CD8-positive, alpha-beta memory T cell (primary cell): ENCODE measurements at regions not wholly inside any gene's neighbourhood (a gene's known extent, or its start where the extent isn't known, plus 50 kb on each side); places are given as distances from the start of the nearest gene placed in this dataset.

Source experiments
- CTCF ChIA-PET: fragments of 350-600 bp; sonication (Branson Sonifier 250); formaldehyde crosslinking; loops from one replicate; lab custom pipeline; 2021; ENCODE audit warnings: antibody characterized with exemption; lab: Charles Lee
- POLR2A ChIA-PET: fragments of 350-600 bp; sonication (Branson Sonifier 250); formaldehyde crosslinking; loops from one replicate; lab custom pipeline; 2021; ENCODE audit warnings: antibody characterized with exemption; lab: Charles Lee
- DNase-seq, 5 donors: peaks; one replicate each; pipeline versions ENCODE4 v3.0.0 to v3.0.0-alpha.2; 2020 to 2022; ENCODE audit warnings: mixed read lengths in 1 of 5
- H3K27ac ChIP-seq: one replicate; pipeline ENCODE4 v1.7.0; 2013; ENCODE audit warnings: low read depth, mild to moderate bottlenecking, low read length, moderate library complexity
- H3K27me3 ChIP-seq: 2 replicates; pipeline ENCODE4 v1.7.0; 2013; ENCODE audit warnings: low read length, mild to moderate bottlenecking; ENCODE audit not compliant: insufficient read depth, poor library complexity, severe bottlenecking
- H3K36me3 ChIP-seq: 2 replicates; pipeline ENCODE4 v1.7.0; 2013; ENCODE audit warnings: mild to moderate bottlenecking, low read length, moderate library complexity; ENCODE audit not compliant: insufficient read depth
- H3K4me1 ChIP-seq: 2 replicates; pipeline ENCODE4 v1.7.0; 2013; ENCODE audit warnings: mild to moderate bottlenecking, low read length, moderate library complexity; ENCODE audit not compliant: insufficient read depth
- H3K4me3 ChIP-seq: 2 replicates; pipeline ENCODE4 v1.7.0; 2013; ENCODE audit warnings: mild to moderate bottlenecking, low read length
- H3K9me3 ChIP-seq: 2 replicates; pipeline ENCODE4 v1.7.0; 2013; ENCODE audit warnings: mild to moderate bottlenecking, low read length
- H3K27ac Mint-ChIP-seq, 8 donors: one replicate each; pipeline ENCODE4 v1.8.0; 2020 to 2021; ENCODE audit warnings: mixed read lengths in 8 of 8, mild to moderate bottlenecking in 6 of 8, inconsistent platforms in 3 of 8, moderate library complexity in 3 of 8
- H3K27me3 Mint-ChIP-seq, 2 donors: one replicate each; pipeline ENCODE4 v1.8.0; 2020 to 2021; ENCODE audit warnings: mixed read lengths in 2 of 2, mild to moderate bottlenecking in 1 of 2, moderate library complexity in 1 of 2
- H3K36me3 Mint-ChIP-seq, 3 donors: one replicate each; pipeline ENCODE4 v1.8.0; 2020 to 2021; ENCODE audit warnings: mixed read lengths in 3 of 3, inconsistent platforms in 1 of 3, mild to moderate bottlenecking in 1 of 3
- H3K4me1 Mint-ChIP-seq, 3 donors: one replicate each; pipeline ENCODE4 v1.8.0; 2020 to 2021; ENCODE audit warnings: mixed read lengths in 3 of 3, inconsistent platforms in 1 of 3, mild to moderate bottlenecking in 1 of 3
- H3K4me3 Mint-ChIP-seq, 7 donors: one replicate each; pipeline ENCODE4 v1.8.0; 2020 to 2021; ENCODE audit warnings: mixed read lengths in 7 of 7, mild to moderate bottlenecking in 6 of 7, moderate library complexity in 4 of 7, inconsistent platforms in 2 of 7
- H3K9me3 Mint-ChIP-seq, 5 donors: one replicate each; pipeline ENCODE4 v1.8.0; 2020 to 2022; ENCODE audit warnings: mixed read lengths in 5 of 5, mild to moderate bottlenecking in 3 of 5, moderate library complexity in 2 of 5, inconsistent platforms in 1 of 5

GRCh38 chr11:129324533-129325175 lies 51.0 kb upstream of the BARX2 start:
- ChIA-PET POLR2A (no interaction called here), CTCF (no interaction called here)
- no peak for DNase-seq
- Mint-ChIP-seq H3K4me1 (no peaks in the 10 kb centered on the region), H3K27ac (no peak overlapping the region), H3K27me3 (no peaks in the 10 kb centered on the region), H3K4me3 (no peak overlapping the region), H3K36me3 (no peaks in the 10 kb centered on the region), H3K9me3 (no peaks in the 10 kb centered on the region)
- Histone ChIP-seq H3K36me3 (no peaks in the 10 kb centered on the region), H3K27me3 (no peaks in the 10 kb centered on the region), H3K9me3 (no peaks in the 10 kb centered on the region), H3K4me1 (no peaks in the 10 kb centered on the region), H3K27ac (no peak overlapping the region), H3K4me3 (no peak overlapping the region)

GRCh38 chr11:129323896-129324502 lies 51.6 kb upstream of the BARX2 start:
- Mint-ChIP-seq H3K36me3 (no peaks in the 10 kb centered on the region), H3K27me3 (no peaks in the 10 kb centered on the region), H3K9me3 (no peaks in the 10 kb centered on the region), H3K27ac (no peak overlapping the region), H3K4me3 (no peak overlapping the region), H3K4me1 (no peaks in the 10 kb centered on the region)
- ChIA-PET CTCF (no interaction called here), POLR2A (no interaction called here)
- Histone ChIP-seq H3K36me3 (no peaks in the 10 kb centered on the region), H3K4me3 (no peak overlapping the region), H3K9me3 (no peaks in the 10 kb centered on the region), H3K27me3 (no peaks in the 10 kb centered on the region), H3K27ac (no peak overlapping the region), H3K4me1 (no peaks in the 10 kb centered on the region)
- DNase-seq: no peak

GRCh38 chr11:129322941-129323340 lies 52.7 kb upstream of the BARX2 start:
- Histone ChIP-seq H3K4me1 (no peaks in the 10 kb centered on the region), H3K27me3 (no peaks in the 10 kb centered on the region), H3K27ac (no peak overlapping the region), H3K36me3 (no peaks in the 10 kb centered on the region), H3K4me3 (no peak overlapping the region), H3K9me3 (no peaks in the 10 kb centered on the region)
- no peak for DNase-seq
- H3K36me3 Mint-ChIP-seq: no peaks in the 10 kb centered on the region
- H3K27ac Mint-ChIP-seq: peak overlapping the region in 1 of 8 donors; percentile 29
- ChIA-PET POLR2A (no interaction called here), CTCF (interaction anchor here (1.1 to 1.8 kb wide), 2 partner anchors 9 to 20 kb away, joined by 3 to 5 read pairs; no protein-coding TSS in a partner anchor)
- no peaks in the 10 kb centered on the region for H3K9me3 Mint-ChIP-seq
- no peaks in the 10 kb centered on the region for H3K4me1 Mint-ChIP-seq
- no peaks in the 10 kb centered on the region for H3K27me3 Mint-ChIP-seq
- H3K4me3 Mint-ChIP-seq: no peak overlapping the region

GRCh38 chr11:129321076-129321475 lies 54.6 kb upstream of the BARX2 start:
- no peaks in the 10 kb centered on the region for H3K36me3 Mint-ChIP-seq
- CTCF ChIA-PET: interaction anchor here (1.8 kb wide), 1 partner anchor 11 kb away, joined by 5 read pairs; no protein-coding TSS in a partner anchor
- H3K4me3 ChIP-seq: no peak overlapping the region
- H3K9me3 ChIP-seq: no peaks in the 10 kb centered on the region
- H3K27me3 Mint-ChIP-seq: no peaks in the 10 kb centered on the region
- POLR2A ChIA-PET: no interaction called here
- H3K4me3 Mint-ChIP-seq: no peak overlapping the region
- H3K27ac ChIP-seq: no peak overlapping the region
- no peak for DNase-seq
- H3K36me3 ChIP-seq: no peaks in the 10 kb centered on the region
- no peaks in the 10 kb centered on the region for H3K27me3 ChIP-seq
- H3K27ac Mint-ChIP-seq: no peak overlapping the region
- peaks cover 0 to 4% (median 0%) of the 10 kb centered on the region in 3 donors for H3K4me1 Mint-ChIP-seq
- H3K9me3 Mint-ChIP-seq: no peaks in the 10 kb centered on the region
- H3K4me1 ChIP-seq: no peaks in the 10 kb centered on the region

GRCh38 chr11:129320494-129320893 lies 55.2 kb upstream of the BARX2 start:
- Histone ChIP-seq H3K4me3 (no peak overlapping the region), H3K27me3 (no peaks in the 10 kb centered on the region), H3K9me3 (no peaks in the 10 kb centered on the region), H3K36me3 (no peaks in the 10 kb centered on the region), H3K4me1 (no peaks in the 10 kb centered on the region), H3K27ac (no peak overlapping the region)
- POLR2A ChIA-PET: no interaction called here
- CTCF ChIA-PET: no interaction called here
- no peak for DNase-seq
- Mint-ChIP-seq H3K27ac (peak overlapping the region in 1 of 8 donors; percentile 21), H3K9me3 (no peaks in the 10 kb centered on the region), H3K4me3 (no peak overlapping the region), H3K36me3 (no peaks in the 10 kb centered on the region), H3K4me1 (peaks cover 0 to 4% (median 0%) of the 10 kb centered on the region in 3 donors), H3K27me3 (no peaks in the 10 kb centered on the region)

- peaks cover 0 to 4% (median 0%) of the 10 kb centered on the region in 3 donors for H3K4me1 Mint-ChIP-seq
Observed at GRCh38 chr11:129319751-129320150, 55.9 kb upstream of the BARX2 start.

GRCh38 chr11:129319201-129319600 lies 56.4 kb upstream of the BARX2 start:
- Mint-ChIP-seq H3K4me1 (peaks cover 0 to 4% (median 0%) of the 10 kb centered on the region in 3 donors), H3K4me3 (no peak overlapping the region), H3K27me3 (no peaks in the 10 kb centered on the region), H3K27ac (peak overlapping the region in 1 of 8 donors; percentile 9), H3K36me3 (no peaks in the 10 kb centered on the region), H3K9me3 (no peaks in the 10 kb centered on the region)
- ChIA-PET CTCF (no interaction called here), POLR2A (no interaction called here)
- Histone ChIP-seq H3K27ac (no peak overlapping the region), H3K27me3 (no peaks in the 10 kb centered on the region), H3K4me3 (no peak overlapping the region), H3K36me3 (no peaks in the 10 kb centered on the region), H3K9me3 (no peaks in the 10 kb centered on the region), H3K4me1 (no peaks in the 10 kb centered on the region)
- no peak for DNase-seq

More at GRCh38 chr11:129319751-129320150, 55.9 kb upstream of the BARX2 start:
- CTCF ChIA-PET: no interaction called here
- H3K27ac Mint-ChIP-seq: no peak overlapping the region
- Histone ChIP-seq H3K36me3 (no peaks in the 10 kb centered on the region), H3K9me3 (no peaks in the 10 kb centered on the region), H3K4me1 (no peaks in the 10 kb centered on the region), H3K4me3 (no peak overlapping the region), H3K27ac (no peak overlapping the region), H3K27me3 (no peaks in the 10 kb centered on the region)
- no peak for DNase-seq
- no peaks in the 10 kb centered on the region for H3K27me3 Mint-ChIP-seq
- H3K9me3 Mint-ChIP-seq: no peaks in the 10 kb centered on the region
- no peaks in the 10 kb centered on the region for H3K36me3 Mint-ChIP-seq
- POLR2A ChIA-PET: no interaction called here
- no peak overlapping the region for H3K4me3 Mint-ChIP-seq

- H3K4me3 ChIP-seq: no peak overlapping the region
- no peaks in the 10 kb centered on the region for H3K36me3 ChIP-seq
- Mint-ChIP-seq H3K27ac (no peak overlapping the region), H3K9me3 (no peaks in the 10 kb centered on the region), H3K27me3 (peaks cover 0 to under 1% of the 10 kb centered on the region in 2 donors), H3K4me1 (peaks cover 0 to 4% (median 0%) of the 10 kb centered on the region in 3 donors), H3K36me3 (no peaks in the 10 kb centered on the region), H3K4me3 (no peak overlapping the region)
- ChIA-PET CTCF (no interaction called here), POLR2A (no interaction called here)
- no peaks in the 10 kb centered on the region for H3K27me3 ChIP-seq
- no peaks in the 10 kb centered on the region for H3K4me1 ChIP-seq
- no peak overlapping the region for H3K27ac ChIP-seq
- H3K9me3 ChIP-seq: no peaks in the 10 kb centered on the region
- no peak for DNase-seq
Observed at GRCh38 chr11:129317571-129317970, 58.1 kb upstream of the BARX2 start.
